Colonic mucosa (tissue), 4 donors: ENCODE measurements at regions not wholly inside any gene's neighbourhood (a gene's known extent, or its start where the extent isn't known, plus 50 kb on each side); places are given as distances from the start of the nearest gene placed in this dataset. TPM values are rescaled to one million over a fixed set of nuclear protein-coding genes. Genes with fewer than 3 reads are reported as not detected.

Experiments used
- DNase-seq: peaks from one replicate; pipeline ENCODE4 v3.0.0-alpha.2; 2020
- H3K27ac ChIP-seq: fragments of 200-600 bp; one replicate; pipeline ENCODE4 v1.8.0; 2021
- H3K27me3 ChIP-seq: fragments of 200-600 bp; one replicate; pipeline ENCODE4 v1.8.0; 2021
- H3K36me3 ChIP-seq: fragments of 200-600 bp; one replicate; pipeline ENCODE4 v1.8.0; 2021
- H3K4me1 ChIP-seq: fragments of 200-600 bp; one replicate; pipeline ENCODE4 v1.8.0; 2021; ENCODE audit warnings: mild to moderate bottlenecking
- H3K4me3 ChIP-seq: fragments of 200-600 bp; one replicate; pipeline ENCODE4 v1.8.0; 2021
- H3K9ac ChIP-seq, 2 donors: one replicate each; pipeline ENCODE4 v1.7.0; 2013; ENCODE audit warnings: control low read depth in 2 of 2, low read depth in 2 of 2, low read length in 2 of 2
- H3K9me3 ChIP-seq: fragments of 200-600 bp; one replicate; pipeline ENCODE4 v1.8.0; 2021
- intact Hi-C: fragments of 100-400 bp; cut with DNase I; formaldehyde crosslinking; loops from one replicate; pipeline ENCODE4 v1.14.1; 2022
- microRNA-seq: library from miRNA; unstranded; fragments of <30 nt; microRNA quantifications from one replicate; pipeline ENCODE4, GENCODE V29; 2019
- TF ChIP-seq, protein P1 (sequence below): fragments of 200-600 bp; IDR thresholded peaks from one replicate; pipeline ENCODE4 v1.8.0; 2022; ENCODE audit warnings: antibody characterized with exemption, mild to moderate bottlenecking
- donor health status: healthy.
- donor health status: DM: no; HTN: no; CAD: no.
- donor health status: DM: no; HTN: no; CAD: no.

DNA sequence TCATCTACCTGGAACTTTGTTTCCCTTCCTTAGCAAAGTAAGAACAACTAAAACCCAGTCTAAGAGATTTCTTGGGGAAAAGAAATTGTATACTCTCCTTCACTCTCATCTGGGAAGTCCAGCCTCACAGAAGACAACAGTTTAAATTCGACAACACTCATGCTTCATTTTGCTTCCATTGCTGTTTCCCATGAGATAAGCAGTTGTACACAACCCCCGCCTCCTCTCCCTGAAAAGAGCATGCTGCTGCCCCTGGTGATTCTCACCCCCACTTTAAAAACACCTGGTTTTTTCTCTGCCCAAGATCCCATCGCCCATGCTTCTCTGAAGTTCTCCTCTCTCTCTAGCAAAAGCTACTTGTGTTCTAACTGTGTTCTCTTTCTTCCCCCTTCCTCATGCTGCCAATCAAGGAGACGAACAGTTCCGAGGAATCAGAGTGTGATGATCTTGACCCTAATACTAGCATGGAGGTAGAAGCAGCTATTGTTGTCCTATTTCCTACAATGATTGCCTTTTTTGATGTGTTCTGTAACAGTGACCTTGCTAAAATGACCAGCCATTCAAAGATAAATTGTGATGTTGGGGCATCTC lies 51.1 kb upstream of the UMPS start:
- intact Hi-C loops = no loop called here
- H3K9me3 ChIP-seq = no peaks in the 10 kb centered on the region
- H3K36me3 ChIP-seq = peaks cover 3% of the 10 kb centered on the region
- no peak for DNase-seq
- TF ChIP-seq, protein P1, sequence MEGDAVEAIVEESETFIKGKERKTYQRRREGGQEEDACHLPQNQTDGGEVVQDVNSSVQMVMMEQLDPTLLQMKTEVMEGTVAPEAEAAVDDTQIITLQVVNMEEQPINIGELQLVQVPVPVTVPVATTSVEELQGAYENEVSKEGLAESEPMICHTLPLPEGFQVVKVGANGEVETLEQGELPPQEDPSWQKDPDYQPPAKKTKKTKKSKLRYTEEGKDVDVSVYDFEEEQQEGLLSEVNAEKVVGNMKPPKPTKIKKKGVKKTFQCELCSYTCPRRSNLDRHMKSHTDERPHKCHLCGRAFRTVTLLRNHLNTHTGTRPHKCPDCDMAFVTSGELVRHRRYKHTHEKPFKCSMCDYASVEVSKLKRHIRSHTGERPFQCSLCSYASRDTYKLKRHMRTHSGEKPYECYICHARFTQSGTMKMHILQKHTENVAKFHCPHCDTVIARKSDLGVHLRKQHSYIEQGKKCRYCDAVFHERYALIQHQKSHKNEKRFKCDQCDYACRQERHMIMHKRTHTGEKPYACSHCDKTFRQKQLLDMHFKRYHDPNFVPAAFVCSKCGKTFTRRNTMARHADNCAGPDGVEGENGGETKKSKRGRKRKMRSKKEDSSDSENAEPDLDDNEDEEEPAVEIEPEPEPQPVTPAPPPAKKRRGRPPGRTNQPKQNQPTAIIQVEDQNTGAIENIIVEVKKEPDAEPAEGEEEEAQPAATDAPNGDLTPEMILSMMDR = no peak
- no peak overlapping the region for H3K27ac ChIP-seq
- H3K27me3 ChIP-seq = no peaks in the 10 kb centered on the region
- no peak overlapping the region for H3K9ac ChIP-seq
- no peak overlapping the region for H3K4me3 ChIP-seq
- no peaks in the 10 kb centered on the region for H3K4me1 ChIP-seq

Small RNA genes lying in the stretch of these regions (microRNA-seq; reads per million reads assigned to microRNA genes)
- gene MIR5002 (not detected), gene MIR6083 (not detected)
